ENCODE measurements at regions not wholly inside any gene's neighbourhood (a gene's known extent, or its start where the extent isn't known, plus 50 kb on each side); places are given as distances from the start of the nearest gene placed in this dataset.

DNA sequence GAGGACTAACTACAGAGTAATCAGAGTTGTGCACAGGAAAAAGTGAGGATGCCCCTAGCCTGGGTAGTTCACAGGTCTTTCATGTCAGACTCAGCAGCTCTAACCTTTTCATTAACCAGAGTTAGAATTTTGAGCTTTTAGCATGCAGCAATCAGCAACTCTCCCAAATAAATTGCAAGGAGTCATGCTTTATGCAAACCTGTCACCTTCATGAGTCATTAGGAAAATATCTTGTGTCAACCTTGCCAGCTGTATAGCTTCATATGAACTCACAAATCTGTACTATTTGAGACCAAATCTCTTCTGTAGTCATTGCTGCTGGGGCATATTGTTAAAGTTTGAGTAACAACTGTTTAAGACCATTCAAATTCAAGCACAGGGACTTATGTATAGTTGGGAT is 382.3 kb upstream of the NT5C1B start:
- no peaks in the 10 kb centered on the region for H3K9me2 ChIP-seq (ENCODE audit: insufficient read depth, low read length)
- TF ChIP-seq POLR2AphosphoS5 (IDR thresholded peaks at IDR 0.05), result no peak
- TF ChIP-seq EP300 (conservative IDR thresholded peaks at IDR 0.05; ENCODE audit: poor library complexity, severe bottlenecking), result no peak
- TF ChIP-seq EZH2 (IDR thresholded peaks at IDR 0.05; ENCODE audit: borderline replicate concordance, insufficient read depth, low read length, poor library complexity, severe bottlenecking), result no peak
- TF ChIP-seq SMC3 (conservative IDR thresholded peaks at IDR 0.05; ENCODE audit: poor library complexity), result no peak
- TF ChIP-seq, protein P1, sequence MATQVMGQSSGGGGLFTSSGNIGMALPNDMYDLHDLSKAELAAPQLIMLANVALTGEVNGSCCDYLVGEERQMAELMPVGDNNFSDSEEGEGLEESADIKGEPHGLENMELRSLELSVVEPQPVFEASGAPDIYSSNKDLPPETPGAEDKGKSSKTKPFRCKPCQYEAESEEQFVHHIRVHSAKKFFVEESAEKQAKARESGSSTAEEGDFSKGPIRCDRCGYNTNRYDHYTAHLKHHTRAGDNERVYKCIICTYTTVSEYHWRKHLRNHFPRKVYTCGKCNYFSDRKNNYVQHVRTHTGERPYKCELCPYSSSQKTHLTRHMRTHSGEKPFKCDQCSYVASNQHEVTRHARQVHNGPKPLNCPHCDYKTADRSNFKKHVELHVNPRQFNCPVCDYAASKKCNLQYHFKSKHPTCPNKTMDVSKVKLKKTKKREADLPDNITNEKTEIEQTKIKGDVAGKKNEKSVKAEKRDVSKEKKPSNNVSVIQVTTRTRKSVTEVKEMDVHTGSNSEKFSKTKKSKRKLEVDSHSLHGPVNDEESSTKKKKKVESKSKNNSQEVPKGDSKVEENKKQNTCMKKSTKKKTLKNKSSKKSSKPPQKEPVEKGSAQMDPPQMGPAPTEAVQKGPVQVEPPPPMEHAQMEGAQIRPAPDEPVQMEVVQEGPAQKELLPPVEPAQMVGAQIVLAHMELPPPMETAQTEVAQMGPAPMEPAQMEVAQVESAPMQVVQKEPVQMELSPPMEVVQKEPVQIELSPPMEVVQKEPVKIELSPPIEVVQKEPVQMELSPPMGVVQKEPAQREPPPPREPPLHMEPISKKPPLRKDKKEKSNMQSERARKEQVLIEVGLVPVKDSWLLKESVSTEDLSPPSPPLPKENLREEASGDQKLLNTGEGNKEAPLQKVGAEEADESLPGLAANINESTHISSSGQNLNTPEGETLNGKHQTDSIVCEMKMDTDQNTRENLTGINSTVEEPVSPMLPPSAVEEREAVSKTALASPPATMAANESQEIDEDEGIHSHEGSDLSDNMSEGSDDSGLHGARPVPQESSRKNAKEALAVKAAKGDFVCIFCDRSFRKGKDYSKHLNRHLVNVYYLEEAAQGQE (IDR thresholded peaks at IDR 0.05; ENCODE audit: borderline replicate concordance), result no peak
- TF ChIP-seq, protein P2, sequence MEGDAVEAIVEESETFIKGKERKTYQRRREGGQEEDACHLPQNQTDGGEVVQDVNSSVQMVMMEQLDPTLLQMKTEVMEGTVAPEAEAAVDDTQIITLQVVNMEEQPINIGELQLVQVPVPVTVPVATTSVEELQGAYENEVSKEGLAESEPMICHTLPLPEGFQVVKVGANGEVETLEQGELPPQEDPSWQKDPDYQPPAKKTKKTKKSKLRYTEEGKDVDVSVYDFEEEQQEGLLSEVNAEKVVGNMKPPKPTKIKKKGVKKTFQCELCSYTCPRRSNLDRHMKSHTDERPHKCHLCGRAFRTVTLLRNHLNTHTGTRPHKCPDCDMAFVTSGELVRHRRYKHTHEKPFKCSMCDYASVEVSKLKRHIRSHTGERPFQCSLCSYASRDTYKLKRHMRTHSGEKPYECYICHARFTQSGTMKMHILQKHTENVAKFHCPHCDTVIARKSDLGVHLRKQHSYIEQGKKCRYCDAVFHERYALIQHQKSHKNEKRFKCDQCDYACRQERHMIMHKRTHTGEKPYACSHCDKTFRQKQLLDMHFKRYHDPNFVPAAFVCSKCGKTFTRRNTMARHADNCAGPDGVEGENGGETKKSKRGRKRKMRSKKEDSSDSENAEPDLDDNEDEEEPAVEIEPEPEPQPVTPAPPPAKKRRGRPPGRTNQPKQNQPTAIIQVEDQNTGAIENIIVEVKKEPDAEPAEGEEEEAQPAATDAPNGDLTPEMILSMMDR (IDR thresholded peaks at IDR 0.05; ENCODE audit: poor library complexity, severe bottlenecking), result no peak
- no peak for TF ChIP-seq MXI1 (conservative IDR thresholded peaks at IDR 0.05; ENCODE audit: poor library complexity, severe bottlenecking)
- no peak for TF ChIP-seq RAD21 (conservative IDR thresholded peaks at IDR 0.05)
- TF ChIP-seq TAF1 (IDR thresholded peaks at IDR 0.05; ENCODE audit: low read depth), result no peak
- H3K9ac ChIP-seq (ENCODE audit: low read length), result no peak overlapping the region
- no peak overlapping the region for H3K4me3 ChIP-seq (ENCODE audit: low read length)
- H2AFZ ChIP-seq (ENCODE audit: low read depth, low read length), result no peak overlapping the region
- no peaks in the 10 kb centered on the region for H3K36me3 ChIP-seq (ENCODE audit: insufficient read depth, low read length)
- no peaks in the 10 kb centered on the region for H3K9me3 ChIP-seq (ENCODE audit: low read length)
- no peak overlapping the region for H3K4me2 ChIP-seq (ENCODE audit: low read length)
- no peaks in the 10 kb centered on the region for H4K20me1 ChIP-seq (ENCODE audit: insufficient read depth)
- no peaks in the 10 kb centered on the region for H3K79me2 ChIP-seq (replicated peaks; ENCODE audit: insufficient read depth, low read length)
- no peak overlapping the region for H3K27ac ChIP-seq (ENCODE audit: low read length)
- no peaks in the 10 kb centered on the region for H3K27me3 ChIP-seq (ENCODE audit: insufficient read depth, low read depth, low read length)
- H3F3A ChIP-seq (ENCODE audit: insufficient read depth, low read length, poor library complexity, severe bottlenecking), result no peaks in the 10 kb centered on the region

DNA sequence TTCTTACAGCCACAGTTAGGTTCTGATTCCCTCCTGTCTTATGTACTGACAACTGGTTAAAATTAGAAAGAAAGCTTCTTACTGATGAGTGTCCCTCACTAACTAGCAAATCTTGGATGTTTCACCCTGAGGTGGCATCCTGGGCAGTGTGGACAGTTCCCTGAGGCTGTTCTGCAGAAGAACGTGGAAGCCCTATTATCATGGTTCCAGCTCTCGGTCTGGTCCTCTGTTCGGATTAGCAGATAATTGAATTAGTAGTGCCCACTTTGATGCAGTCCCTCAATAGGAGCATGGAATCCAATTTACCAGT is 381.7 kb upstream of the NT5C1B start:
- H3K9me2 ChIP-seq (ENCODE audit: insufficient read depth, low read length), result no peaks in the 10 kb centered on the region
- TF ChIP-seq TAF1 (IDR thresholded peaks at IDR 0.05; ENCODE audit: low read depth) (no peak), EZH2 (IDR thresholded peaks at IDR 0.05; ENCODE audit: borderline replicate concordance, insufficient read depth, low read length, poor library complexity, severe bottlenecking) (no peak), RAD21 (conservative IDR thresholded peaks at IDR 0.05) (no peak), MXI1 (conservative IDR thresholded peaks at IDR 0.05; ENCODE audit: poor library complexity, severe bottlenecking) (no peak), POLR2AphosphoS5 (IDR thresholded peaks at IDR 0.05) (no peak), SMC3 (conservative IDR thresholded peaks at IDR 0.05; ENCODE audit: poor library complexity) (no peak), EP300 (conservative IDR thresholded peaks at IDR 0.05; ENCODE audit: poor library complexity, severe bottlenecking) (no peak)
- TF ChIP-seq, protein P1 (IDR thresholded peaks at IDR 0.05; ENCODE audit: borderline replicate concordance), result no peak
- TF ChIP-seq, protein P2 (IDR thresholded peaks at IDR 0.05; ENCODE audit: poor library complexity, severe bottlenecking), result no peak
- H3K4me3 ChIP-seq (ENCODE audit: low read length), result no peak overlapping the region
- H3K4me2 ChIP-seq (ENCODE audit: low read length), result no peak overlapping the region
- no peaks in the 10 kb centered on the region for H4K20me1 ChIP-seq (ENCODE audit: insufficient read depth)
- no peaks in the 10 kb centered on the region for H3K9me3 ChIP-seq (ENCODE audit: low read length)
- no peak overlapping the region for H3K9ac ChIP-seq (ENCODE audit: low read length)
- H3K27ac ChIP-seq (ENCODE audit: low read length), result no peak overlapping the region
- H3F3A ChIP-seq (ENCODE audit: insufficient read depth, low read length, poor library complexity, severe bottlenecking), result no peaks in the 10 kb centered on the region
- no peak overlapping the region for H2AFZ ChIP-seq (ENCODE audit: low read depth, low read length)
- no peaks in the 10 kb centered on the region for H3K36me3 ChIP-seq (ENCODE audit: insufficient read depth, low read length)
- no peaks in the 10 kb centered on the region for H3K79me2 ChIP-seq (replicated peaks; ENCODE audit: insufficient read depth, low read length)
- no peaks in the 10 kb centered on the region for H3K27me3 ChIP-seq (ENCODE audit: insufficient read depth, low read depth, low read length)

Data from neural cell (in vitro differentiated cells).